ENCODE measurements at regions not wholly inside any gene's neighbourhood (a gene's known extent, or its start where the extent isn't known, plus 50 kb on each side); places are given as distances from the start of the nearest gene placed in this dataset.
"Not testable (repeated sequence)": the region's sequence is repeated elsewhere in the genome, so short reads cannot be mapped to it uniquely, and the experiment has no call there.

DNA sequence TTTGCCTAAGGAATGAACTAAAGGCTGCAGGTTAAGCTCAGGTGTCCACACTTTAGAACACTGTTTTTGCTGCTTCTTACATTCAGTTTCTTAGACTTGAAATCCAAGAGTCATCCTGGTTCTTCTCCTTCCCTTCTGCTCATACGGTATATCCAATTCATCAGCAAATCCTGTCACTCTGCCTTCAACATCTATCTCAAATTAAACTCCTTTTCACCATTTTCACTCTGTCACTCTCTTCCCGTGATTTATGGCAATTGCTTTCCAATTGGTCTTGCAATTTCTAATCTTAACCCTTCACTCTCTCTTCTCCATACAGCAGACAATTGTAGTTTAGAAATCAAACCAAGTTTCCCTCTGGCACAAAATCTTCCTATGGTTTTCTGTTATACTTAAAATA is 182.9 kb downstream of the MRPS30 start:
- POLR2A ChIA-PET = no interaction called here
- TF ChIP-seq, protein P1, sequence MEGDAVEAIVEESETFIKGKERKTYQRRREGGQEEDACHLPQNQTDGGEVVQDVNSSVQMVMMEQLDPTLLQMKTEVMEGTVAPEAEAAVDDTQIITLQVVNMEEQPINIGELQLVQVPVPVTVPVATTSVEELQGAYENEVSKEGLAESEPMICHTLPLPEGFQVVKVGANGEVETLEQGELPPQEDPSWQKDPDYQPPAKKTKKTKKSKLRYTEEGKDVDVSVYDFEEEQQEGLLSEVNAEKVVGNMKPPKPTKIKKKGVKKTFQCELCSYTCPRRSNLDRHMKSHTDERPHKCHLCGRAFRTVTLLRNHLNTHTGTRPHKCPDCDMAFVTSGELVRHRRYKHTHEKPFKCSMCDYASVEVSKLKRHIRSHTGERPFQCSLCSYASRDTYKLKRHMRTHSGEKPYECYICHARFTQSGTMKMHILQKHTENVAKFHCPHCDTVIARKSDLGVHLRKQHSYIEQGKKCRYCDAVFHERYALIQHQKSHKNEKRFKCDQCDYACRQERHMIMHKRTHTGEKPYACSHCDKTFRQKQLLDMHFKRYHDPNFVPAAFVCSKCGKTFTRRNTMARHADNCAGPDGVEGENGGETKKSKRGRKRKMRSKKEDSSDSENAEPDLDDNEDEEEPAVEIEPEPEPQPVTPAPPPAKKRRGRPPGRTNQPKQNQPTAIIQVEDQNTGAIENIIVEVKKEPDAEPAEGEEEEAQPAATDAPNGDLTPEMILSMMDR (IDR thresholded peaks at IDR 0.05; ENCODE audit: low read depth, low read length) = no peak
- CTCF ChIA-PET = no interaction called here
- no peak for DNase-seq (ENCODE audit: low read depth, low spot score)
- Histone ChIP-seq H3K9me3 (ENCODE audit: control insufficient read depth, insufficient read depth, low read length) (peaks cover 9% of the 10 kb centered on the region; the same call in 1 of the 2 replicates), H3K27ac (ENCODE audit: low read depth, low read length) (no peak overlapping the region), H3K4me3 (ENCODE audit: low read depth, low read length) (no peak overlapping the region), H3K27me3 (ENCODE audit: control insufficient read depth, insufficient read depth, low read length) (no peaks in the 10 kb centered on the region)

DNA sequence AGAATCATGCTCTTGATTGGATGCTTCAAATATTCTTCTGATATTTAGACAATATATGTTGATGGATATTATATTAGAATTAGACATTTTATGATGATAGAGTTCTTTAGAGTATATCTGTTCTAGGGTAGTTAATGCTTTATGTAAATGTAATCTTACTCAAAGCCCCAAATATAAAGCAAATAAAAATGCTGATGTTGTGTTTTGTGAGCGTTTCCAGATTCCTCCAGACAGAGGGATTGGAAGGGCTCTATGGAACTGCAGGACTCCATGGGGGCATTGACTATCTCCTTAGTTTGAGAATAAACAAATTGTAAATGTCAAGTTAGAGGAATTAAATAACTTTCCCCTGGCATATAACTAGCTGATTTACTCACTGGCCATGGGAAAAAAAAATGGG is 184.5 kb downstream of the MRPS30 start:
- CTCF ChIA-PET = no interaction called here
- no peak for DNase-seq (ENCODE audit: low read depth, low spot score)
- Histone ChIP-seq H3K9me3 (ENCODE audit: control insufficient read depth, insufficient read depth, low read length) (peaks cover 9% of the 10 kb centered on the region; the same call in 1 of the 2 replicates), H3K4me3 (ENCODE audit: low read depth, low read length) (no peak overlapping the region), H3K27ac (ENCODE audit: low read depth, low read length) (no peak overlapping the region), H3K27me3 (ENCODE audit: control insufficient read depth, insufficient read depth, low read length) (no peaks in the 10 kb centered on the region)
- POLR2A ChIA-PET = no interaction called here
- TF ChIP-seq, protein P1 (IDR thresholded peaks at IDR 0.05; ENCODE audit: low read depth, low read length) = no peak

DNA sequence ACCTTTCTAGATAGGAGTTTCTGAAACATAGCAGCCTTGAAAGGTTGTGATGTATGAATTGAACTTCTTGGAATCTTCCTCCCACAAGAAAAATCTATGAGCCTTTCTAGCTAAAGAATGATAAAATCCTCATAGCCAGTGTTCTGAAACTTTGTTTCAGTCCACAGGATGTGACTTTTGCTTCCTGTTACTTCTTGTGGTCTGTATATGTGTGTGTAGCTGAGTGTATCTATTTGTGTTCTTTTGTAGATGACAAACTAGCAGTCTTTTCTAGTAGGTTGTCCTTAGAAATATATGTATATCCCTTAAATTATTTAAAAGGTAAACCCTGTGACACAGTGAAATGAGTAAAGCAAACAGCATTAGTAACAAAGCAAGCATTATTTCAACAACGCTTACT is 188.8 kb downstream of the MRPS30 start:
- TF ChIP-seq, protein P1 (IDR thresholded peaks at IDR 0.05; ENCODE audit: low read depth, low read length) = no peak
- DNase-seq (ENCODE audit: low read depth, low spot score) = no peak
- Histone ChIP-seq H3K4me3 (ENCODE audit: low read depth, low read length) (no peak overlapping the region), H3K27me3 (ENCODE audit: control insufficient read depth, insufficient read depth, low read length) (no peaks in the 10 kb centered on the region), H3K27ac (ENCODE audit: low read depth, low read length) (no peak overlapping the region), H3K9me3 (ENCODE audit: control insufficient read depth, insufficient read depth, low read length) (peaks cover 2% of the 10 kb centered on the region; the same call in 1 of the 2 replicates)
- CTCF ChIA-PET = no interaction called here
- POLR2A ChIA-PET = no interaction called here

DNA sequence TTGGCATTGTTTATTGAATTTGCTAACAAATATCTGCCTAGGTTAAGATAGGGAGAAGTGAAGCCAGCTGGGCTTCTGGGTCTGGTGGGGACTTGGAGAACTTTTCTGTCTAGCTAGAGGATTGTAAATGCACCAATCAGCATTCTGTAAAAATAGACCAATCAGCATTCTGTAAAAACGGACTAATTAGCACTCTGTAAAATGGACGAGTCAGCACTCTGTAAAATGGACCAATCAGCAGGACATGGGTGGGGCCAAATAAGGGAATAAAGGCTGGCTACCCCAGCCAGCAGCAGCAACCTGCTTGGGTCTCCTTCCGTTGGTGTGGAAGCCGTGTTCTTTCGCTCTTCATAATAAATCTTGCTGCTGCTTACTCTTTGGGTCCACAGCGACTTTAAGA is 198.4 kb downstream of the MRPS30 start:
- CTCF ChIA-PET = not testable (repeated sequence)

DNA sequence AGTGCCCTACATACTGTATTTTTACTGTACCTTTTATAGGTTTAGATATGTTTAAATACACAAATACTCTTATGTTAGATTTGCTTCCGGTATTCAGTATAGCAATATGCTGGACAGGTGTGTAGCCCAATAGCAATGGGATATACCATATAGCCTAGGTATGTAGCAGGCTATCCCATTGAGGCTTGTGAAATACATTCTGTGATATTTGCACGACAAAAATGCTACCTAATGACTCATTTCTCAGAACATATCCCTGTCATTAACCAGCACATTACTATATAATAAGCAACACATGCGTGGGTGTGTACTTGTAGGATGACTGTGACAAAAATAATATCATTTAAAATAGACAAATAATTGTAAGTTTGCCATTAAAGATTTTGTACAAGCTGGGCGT is 208.8 kb downstream of the MRPS30 start:
- ChIA-PET POLR2A (no interaction called here), CTCF (no interaction called here)
- TF ChIP-seq, protein P1 (IDR thresholded peaks at IDR 0.05; ENCODE audit: low read depth, low read length) = no peak
- Histone ChIP-seq H3K27ac (ENCODE audit: low read depth, low read length) (no peak overlapping the region), H3K9me3 (ENCODE audit: control insufficient read depth, insufficient read depth, low read length) (peaks cover 8% of the 10 kb centered on the region; the same call in 1 of the 2 replicates), H3K27me3 (ENCODE audit: control insufficient read depth, insufficient read depth, low read length) (no peaks in the 10 kb centered on the region), H3K4me3 (ENCODE audit: low read depth, low read length) (no peak overlapping the region)
- DNase-seq (ENCODE audit: low read depth, low spot score) = no peak

More for the DNA sequence above, 198.4 kb downstream of the MRPS30 start:
- H3K27ac ChIP-seq (ENCODE audit: low read depth, low read length); DNase-seq (ENCODE audit: low read depth, low spot score); POLR2A ChIA-PET; H3K27me3 ChIP-seq (ENCODE audit: control insufficient read depth, insufficient read depth, low read length); H3K9me3 ChIP-seq (ENCODE audit: control insufficient read depth, insufficient read depth, low read length); H3K4me3 ChIP-seq (ENCODE audit: low read depth, low read length): not testable (repeated sequence)

DNA sequence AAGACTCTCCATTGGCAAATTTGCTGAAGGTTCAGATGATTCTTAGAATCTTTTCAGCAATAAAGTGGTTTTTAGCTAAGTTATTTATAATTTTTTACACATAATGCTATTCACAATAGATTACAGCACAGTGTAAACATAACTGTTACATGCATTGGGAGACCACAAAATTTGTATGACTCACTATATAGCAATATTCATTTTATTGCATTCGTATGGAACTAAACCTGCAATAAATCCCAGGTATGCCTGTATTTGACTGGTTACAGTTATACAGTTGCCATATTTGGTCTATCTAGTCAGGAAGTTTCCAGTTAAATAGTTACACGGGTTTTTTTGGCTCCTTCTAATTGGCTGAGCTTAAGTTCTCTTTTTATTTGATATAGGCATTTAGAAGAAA is 220.8 kb downstream of the MRPS30 start:
- Histone ChIP-seq H3K9me3 (ENCODE audit: control insufficient read depth, insufficient read depth, low read length) (0 out of 2 replicates have a peak, but pooled peaks cover 3% of the 10 kb centered on the region), H3K27me3 (ENCODE audit: control insufficient read depth, insufficient read depth, low read length) (no peaks in the 10 kb centered on the region), H3K4me3 (ENCODE audit: low read depth, low read length) (no peak overlapping the region), H3K27ac (ENCODE audit: low read depth, low read length) (no peak overlapping the region)
- POLR2A ChIA-PET = no interaction called here
- TF ChIP-seq, protein P1 (IDR thresholded peaks at IDR 0.05; ENCODE audit: low read depth, low read length) = no peak
- DNase-seq (ENCODE audit: low read depth, low spot score) = no peak
- CTCF ChIA-PET = no interaction called here
